CD14-positive monocyte (primary cell): ENCODE measurements at regions not wholly inside any gene's neighbourhood (a gene's known extent, or its start where the extent isn't known, plus 50 kb on each side); places are given as distances from the start of the nearest gene placed in this dataset.

Experiments
- DNase-seq, 3 donors: peaks; one replicate each; pipeline ENCODE4 v3.0.0-alpha.2; 2011 to 2022
- H2AFZ ChIP-seq: 2 replicates; pipeline ENCODE4 v1.6.0; 2012; ENCODE audit warnings: mild to moderate bottlenecking, low read depth, low read length, inconsistent platforms; ENCODE audit not compliant: insufficient read depth, poor library complexity, severe bottlenecking
- H3K27ac ChIP-seq, 2 donors: 1 replicate in 1 of 2; 2 replicates in 1 of 2; pipeline ENCODE4 v1.5.1; 2012 to 2013; ENCODE audit warnings: low read length in 2 of 2, control low read depth in 1 of 2, inconsistent platforms in 1 of 2, low read depth in 1 of 2, mild to moderate bottlenecking in 1 of 2
- H3K27me3 ChIP-seq, 2 donors: one replicate each; pipeline versions ENCODE4 v1.6.0 to v1.6.1; 2011 to 2013; ENCODE audit warnings: low read length in 2 of 2; ENCODE audit not compliant: control insufficient read depth in 2 of 2, insufficient read depth in 2 of 2
- H3K36me3 ChIP-seq, 2 donors: replicated peaks in 1 of 2; 1 replicate in 1 of 2; 2 replicates in 1 of 2; pipeline versions ENCODE4 v1.5.1 to v1.6.1; 2012 to 2013; ENCODE audit warnings: low read length in 2 of 2, control low read depth in 1 of 2, inconsistent platforms in 1 of 2, mild to moderate bottlenecking in 1 of 2; ENCODE audit not compliant: insufficient read depth in 2 of 2, control insufficient read depth in 1 of 2
- H3K4me1 ChIP-seq, 2 donors: 1 replicate in 1 of 2; 2 replicates in 1 of 2; pipeline versions ENCODE4 v1.5.1 to v1.6.1; 2012 to 2013; ENCODE audit warnings: low read length in 2 of 2, control low read depth in 1 of 2, inconsistent platforms in 1 of 2, mild to moderate bottlenecking in 1 of 2, moderate library complexity in 1 of 2; ENCODE audit not compliant: insufficient read depth in 2 of 2, control insufficient read depth in 1 of 2
- H3K4me2 ChIP-seq: replicated peaks from 2 replicates; pipeline ENCODE3; 2012; ENCODE audit warnings: low read length, moderate library complexity, mild to moderate bottlenecking; ENCODE audit not compliant: poor library complexity, severe bottlenecking; ENCODE audit errors: extremely low read depth
- H3K4me3 ChIP-seq, 3 experiments: fragments of 200-600 bp in 1 of 3; sonication (generic) in 1 of 3; replicated peaks in 1 of 3; 1 replicate in 2 of 3; 2 replicates in 1 of 3; pipeline ENCODE4 v1.5.1; 2011 to 2013; ENCODE audit warnings: low read length in 3 of 3, mild to moderate bottlenecking in 3 of 3, control low read depth in 2 of 3, low read depth in 2 of 3, inconsistent platforms in 1 of 3, moderate library complexity in 1 of 3
- H3K79me2 ChIP-seq: 2 replicates; pipeline ENCODE4 v1.6.0; 2012; ENCODE audit warnings: mild to moderate bottlenecking, control low read depth, inconsistent platforms, low read length, moderate library complexity; ENCODE audit not compliant: insufficient read depth
- H3K9ac ChIP-seq: 2 replicates; pipeline ENCODE4 v1.6.0; 2017; ENCODE audit warnings: low read length, mild to moderate bottlenecking; ENCODE audit not compliant: insufficient read depth, poor library complexity, severe bottlenecking
- H3K9me3 ChIP-seq, 2 donors: replicated peaks in 1 of 2; 1 replicate in 1 of 2; 2 replicates in 1 of 2; pipeline versions ENCODE4 v1.5.1 to v1.6.1; 2012 to 2013; ENCODE audit warnings: low read length in 2 of 2, control low read depth in 1 of 2; ENCODE audit not compliant: control insufficient read depth in 1 of 2, insufficient read depth in 1 of 2
- H4K20me1 ChIP-seq: 2 replicates; pipeline ENCODE4 v1.6.0; 2012; ENCODE audit warnings: mild to moderate bottlenecking, low read length, control low read depth, moderate library complexity; ENCODE audit not compliant: insufficient read depth
- H3K27ac Mint-ChIP-seq, 7 donors: one replicate each; pipeline ENCODE4 v1.8.0; 2020; ENCODE audit warnings: mild to moderate bottlenecking in 7 of 7, mixed read lengths in 7 of 7, moderate library complexity in 6 of 7, inconsistent platforms in 2 of 7
- H3K27me3 Mint-ChIP-seq, 3 donors: one replicate each; pipeline ENCODE4 v1.8.0; 2021 to 2022; ENCODE audit warnings: low read depth in 3 of 3, mild to moderate bottlenecking in 3 of 3, mixed read lengths in 3 of 3, moderate library complexity in 3 of 3, inconsistent platforms in 1 of 3
- H3K36me3 Mint-ChIP-seq, 2 donors: one replicate each; pipeline ENCODE4 v1.8.0; 2020; ENCODE audit warnings: mixed read lengths in 2 of 2, inconsistent platforms in 1 of 2, mild to moderate bottlenecking in 1 of 2
- H3K4me1 Mint-ChIP-seq: one replicate; pipeline ENCODE4 v1.8.0; 2020; ENCODE audit warnings: mild to moderate bottlenecking, mixed read lengths
- H3K4me3 Mint-ChIP-seq, 2 donors: one replicate each; pipeline ENCODE4 v1.8.0; 2020; ENCODE audit warnings: mild to moderate bottlenecking in 2 of 2, mixed read lengths in 2 of 2, moderate library complexity in 1 of 2
- H3K9me3 Mint-ChIP-seq, 7 donors: one replicate each; pipeline ENCODE4 v1.8.0; 2020 to 2022; ENCODE audit warnings: mixed read lengths in 7 of 7, mild to moderate bottlenecking in 6 of 7, moderate library complexity in 6 of 7, inconsistent platforms in 2 of 7
- WGBS: methylation state at CpG from one replicate; pipeline ENCODE4 v1.1.5; 2013; ENCODE audit warnings: missing lambda C conversion rate; ENCODE audit not compliant: insufficient coverage; 5-methylcytosine and 5-hydroxymethylcytosine counted together
- intact Hi-C, 2 donors: fragments of 100-400 bp; cut with micrococcal nuclease; formaldehyde crosslinking; loops; one replicate each; pipeline versions ENCODE4 v1.15.0 to v1.15.1; 2023
- TF ChIP-seq, protein P1 (sequence below): fragments of 200-600 bp; IDR thresholded peaks from one replicate; pipeline ENCODE4 v1.8.0; 2022; ENCODE audit warnings: antibody characterized with exemption, mild to moderate bottlenecking

DNA sequence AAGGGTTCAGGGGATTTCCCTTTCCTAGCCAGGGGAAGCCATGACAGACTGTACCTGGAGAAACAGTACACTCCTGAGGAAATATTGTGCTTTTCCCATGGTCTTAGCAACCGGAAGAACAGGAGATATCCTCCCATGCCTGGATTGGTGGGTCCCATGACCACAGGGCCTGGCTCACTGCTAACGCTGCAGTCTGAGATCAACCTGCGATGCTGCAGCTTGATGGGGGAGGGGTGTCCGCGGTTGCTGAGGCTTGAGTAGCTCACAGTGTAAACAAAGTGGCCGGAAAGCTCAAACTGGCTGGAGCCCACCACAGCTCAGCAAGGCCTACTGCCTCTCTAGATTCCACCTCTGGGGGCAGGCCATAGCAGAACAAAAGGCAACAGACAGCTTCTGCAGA is 819.5 kb downstream of the TECRL start:
- Mint-ChIP-seq H3K27me3 (no peaks in the 10 kb centered on the region), H3K4me1 (no peaks in the 10 kb centered on the region), H3K9me3 (peaks cover 1 to 13% (median 5%) of the 10 kb centered on the region in 7 donors), H3K27ac (no peak overlapping the region), H3K36me3 (no peaks in the 10 kb centered on the region), H3K4me3 (no peak overlapping the region)
- DNase-seq = no peak
- H3K4me3 ChIP-seq = no peak overlapping the region
- TF ChIP-seq, protein P1, sequence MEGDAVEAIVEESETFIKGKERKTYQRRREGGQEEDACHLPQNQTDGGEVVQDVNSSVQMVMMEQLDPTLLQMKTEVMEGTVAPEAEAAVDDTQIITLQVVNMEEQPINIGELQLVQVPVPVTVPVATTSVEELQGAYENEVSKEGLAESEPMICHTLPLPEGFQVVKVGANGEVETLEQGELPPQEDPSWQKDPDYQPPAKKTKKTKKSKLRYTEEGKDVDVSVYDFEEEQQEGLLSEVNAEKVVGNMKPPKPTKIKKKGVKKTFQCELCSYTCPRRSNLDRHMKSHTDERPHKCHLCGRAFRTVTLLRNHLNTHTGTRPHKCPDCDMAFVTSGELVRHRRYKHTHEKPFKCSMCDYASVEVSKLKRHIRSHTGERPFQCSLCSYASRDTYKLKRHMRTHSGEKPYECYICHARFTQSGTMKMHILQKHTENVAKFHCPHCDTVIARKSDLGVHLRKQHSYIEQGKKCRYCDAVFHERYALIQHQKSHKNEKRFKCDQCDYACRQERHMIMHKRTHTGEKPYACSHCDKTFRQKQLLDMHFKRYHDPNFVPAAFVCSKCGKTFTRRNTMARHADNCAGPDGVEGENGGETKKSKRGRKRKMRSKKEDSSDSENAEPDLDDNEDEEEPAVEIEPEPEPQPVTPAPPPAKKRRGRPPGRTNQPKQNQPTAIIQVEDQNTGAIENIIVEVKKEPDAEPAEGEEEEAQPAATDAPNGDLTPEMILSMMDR = no peak
- intact Hi-C loops = no loop called here
- no peaks in the 10 kb centered on the region for H4K20me1 ChIP-seq
- H2AFZ ChIP-seq = no peak overlapping the region
- peaks cover 0 to 9% of the 10 kb centered on the region in 2 donors for H3K9me3 ChIP-seq
- H3K27ac ChIP-seq = no peak overlapping the region
- 73% methylated on average over 4 of the region's 6 CpGs for WGBS
- H3K79me2 ChIP-seq = no peaks in the 10 kb centered on the region
- no peaks in the 10 kb centered on the region for H3K36me3 ChIP-seq
- H3K27me3 ChIP-seq = no peaks in the 10 kb centered on the region
- no peaks in the 10 kb centered on the region for H3K4me1 ChIP-seq
- no peak overlapping the region for H3K4me2 ChIP-seq
- no peak overlapping the region for H3K9ac ChIP-seq

GRCh38 chr4:63583561-63583960 is 825.7 kb downstream of the TECRL start:
- Histone ChIP-seq H3K79me2 (no peaks in the 10 kb centered on the region), H3K9ac (no peak overlapping the region), H3K9me3 (peaks cover 6 to 12% of the 10 kb centered on the region in 2 donors), H3K36me3 (no peaks in the 10 kb centered on the region), H3K4me3 (no peak overlapping the region), H2AFZ (no peak overlapping the region), H3K4me2 (no peak overlapping the region), H3K4me1 (no peaks in the 10 kb centered on the region), H3K27me3 (no peaks in the 10 kb centered on the region), H3K27ac (no peak overlapping the region), H4K20me1 (no peaks in the 10 kb centered on the region)
- Mint-ChIP-seq H3K4me1 (no peaks in the 10 kb centered on the region), H3K4me3 (no peak overlapping the region), H3K36me3 (no peaks in the 10 kb centered on the region), H3K9me3 (peaks cover 0 to 8% (median 2%) of the 10 kb centered on the region in 7 donors), H3K27ac (peak overlapping the region in 1 of 7 donors; percentile 62), H3K27me3 (no peaks in the 10 kb centered on the region)
- WGBS = no CpG with 5 or more reads among the region's 2 CpGs
- intact Hi-C loops = no loop called here
- DNase-seq = no peak
- TF ChIP-seq, protein P1 = no peak
